GM12873 (cell line): ENCODE measurements at regions not wholly inside any gene's neighbourhood (a gene's known extent, or its start where the extent isn't known, plus 50 kb on each side); places are given as distances from the start of the nearest gene placed in this dataset.

Experiments used
- CTCF ChIP-seq: IDR thresholded peaks from 2 replicates; pipeline ENCODE4 v1.5.1; 2012; ENCODE audit warnings: low read depth, mild to moderate bottlenecking, moderate library complexity, low read length, control low read depth; ENCODE audit not compliant: insufficient read depth; ENCODE audit errors: missing control alignments

GRCh38 chr10:47160967-47161366 lies 139.0 kb upstream of the GDF10 start:
- no peak for TF ChIP-seq CTCF

GRCh38 chr10:47161465-47161864 lies 138.5 kb upstream of the GDF10 start:
- no peak for TF ChIP-seq CTCF

- TF ChIP-seq CTCF = no peak
Observed at GRCh38 chr10:47164126-47164799, 135.7 kb upstream of the GDF10 start.

- TF ChIP-seq CTCF = no peak
Observed at GRCh38 chr10:47164800-47165128, 135.2 kb upstream of the GDF10 start.

DNA sequence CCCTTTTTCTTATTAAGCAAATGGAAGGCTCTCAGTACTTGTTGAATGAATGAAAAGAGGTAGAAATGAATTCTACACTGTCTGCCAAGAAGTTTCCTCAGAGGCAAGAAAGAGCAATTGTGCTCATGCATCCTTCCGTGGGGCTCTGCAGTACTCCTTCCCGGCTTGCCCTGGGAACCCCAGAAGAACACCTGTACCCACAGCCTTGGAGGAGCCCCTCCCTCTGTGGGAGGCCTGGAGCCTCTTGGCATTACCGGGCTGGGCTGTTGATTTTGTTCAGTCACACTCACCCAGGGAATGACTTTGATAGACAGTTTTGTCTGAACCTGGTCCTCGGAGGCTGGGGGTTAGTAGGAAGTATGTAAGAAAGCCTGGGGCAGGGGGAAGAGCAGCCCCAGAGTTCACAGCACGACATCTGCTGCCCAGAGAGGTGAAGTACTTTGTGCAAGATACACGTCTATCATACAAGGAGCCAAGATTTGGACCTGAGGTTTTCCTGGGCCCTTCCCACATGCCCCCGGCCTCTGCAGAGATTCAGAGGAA lies 134.8 kb upstream of the GDF10 start:
- TF ChIP-seq CTCF = no peak

GRCh38 chr10:47165711-47166404 lies 134.1 kb upstream of the GDF10 start:
- no peak for TF ChIP-seq CTCF

- TF ChIP-seq CTCF = no peak
Observed at GRCh38 chr10:47166405-47166777, 133.6 kb upstream of the GDF10 start.
